ENCODE measurements at regions not wholly inside any gene's neighbourhood (a gene's known extent, or its start where the extent isn't known, plus 50 kb on each side); places are given as distances from the start of the nearest gene placed in this dataset.

DNA sequence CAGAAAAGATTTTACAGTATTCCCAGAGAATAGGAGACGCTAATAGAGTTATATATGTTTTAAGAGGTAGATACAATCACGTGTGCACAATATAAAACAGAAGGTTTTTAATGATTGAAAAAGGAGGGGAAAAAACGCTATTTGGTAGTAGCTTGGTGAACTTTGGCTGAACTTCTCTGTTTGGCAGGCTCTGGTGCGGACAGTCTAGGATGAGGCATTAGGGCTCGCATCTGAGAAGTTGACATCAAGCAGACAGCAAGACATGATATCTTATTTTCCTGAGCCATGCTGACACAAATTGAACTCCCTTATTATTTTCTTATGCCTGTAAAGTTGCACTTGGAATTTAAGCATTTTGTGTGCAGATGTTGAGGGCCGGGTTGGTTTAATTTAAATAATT is 176.6 kb downstream of the EN1 start:
- H3K27ac ChIP-seq, result no peak overlapping the region
- no peak for DNase-seq

DNA sequence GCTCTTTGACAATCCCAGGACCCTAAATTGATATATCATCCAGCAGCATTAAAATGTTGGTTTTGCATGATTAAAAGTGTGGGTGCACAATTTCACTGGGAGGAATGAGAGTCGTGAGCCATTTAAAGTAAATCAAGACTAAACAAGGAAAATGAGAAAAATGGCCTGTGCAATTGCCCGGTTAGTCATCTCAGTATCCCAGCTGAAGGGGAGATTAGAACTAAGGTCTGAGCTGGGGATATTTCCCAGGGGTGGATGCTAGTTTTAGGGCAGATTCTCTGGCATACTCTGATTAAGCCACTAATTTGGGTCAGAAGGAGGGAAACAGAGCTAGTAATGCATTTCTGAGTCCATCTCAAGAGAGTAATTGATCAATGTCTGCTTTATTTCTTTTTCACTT is 177.2 kb downstream of the EN1 start:
- H3K9me3 ChIP-seq (replicated peaks), result no peaks in the 10 kb centered on the region
- H3K27me3 ChIP-seq, result no peaks in the 10 kb centered on the region
- H3K27ac ChIP-seq, result no peak overlapping the region
- DNase-seq, result no peak
- H3K4me3 ChIP-seq, result no peak overlapping the region
- H3K4me1 ChIP-seq, result no peaks in the 10 kb centered on the region
- no peaks in the 10 kb centered on the region for H3K36me3 ChIP-seq

More for the DNA sequence above, 176.6 kb downstream of the EN1 start:
- Histone ChIP-seq H3K9me3 (replicated peaks) (no peaks in the 10 kb centered on the region), H3K4me3 (no peak overlapping the region), H3K4me1 (no peaks in the 10 kb centered on the region), H3K27me3 (no peaks in the 10 kb centered on the region), H3K36me3 (no peaks in the 10 kb centered on the region)

DNA sequence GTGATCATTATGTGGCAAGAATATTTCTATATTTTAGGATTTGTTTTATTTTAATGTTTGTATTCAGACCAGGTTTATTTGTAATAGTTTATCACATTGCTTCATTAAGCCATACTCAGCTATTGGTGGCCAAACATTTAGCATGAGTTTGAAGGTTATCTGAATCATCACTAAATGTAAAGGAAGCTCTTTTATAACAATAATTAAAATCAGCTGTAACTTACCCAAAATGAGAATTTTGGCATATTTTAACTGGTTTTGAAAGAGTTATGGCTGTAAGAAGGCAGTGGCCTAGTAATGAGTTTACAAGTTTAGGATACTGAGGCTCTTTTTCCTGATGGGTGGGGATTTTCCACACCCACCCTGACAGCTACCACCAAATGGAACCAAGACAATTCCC is 177.8 kb downstream of the EN1 start:
- H3K9me3 ChIP-seq (replicated peaks), result no peaks in the 10 kb centered on the region
- H3K27me3 ChIP-seq, result no peaks in the 10 kb centered on the region
- no peak overlapping the region for H3K27ac ChIP-seq
- H3K4me3 ChIP-seq, result no peak overlapping the region
- no peak for DNase-seq
- H3K36me3 ChIP-seq, result no peaks in the 10 kb centered on the region
- H3K4me1 ChIP-seq, result no peaks in the 10 kb centered on the region

DNA sequence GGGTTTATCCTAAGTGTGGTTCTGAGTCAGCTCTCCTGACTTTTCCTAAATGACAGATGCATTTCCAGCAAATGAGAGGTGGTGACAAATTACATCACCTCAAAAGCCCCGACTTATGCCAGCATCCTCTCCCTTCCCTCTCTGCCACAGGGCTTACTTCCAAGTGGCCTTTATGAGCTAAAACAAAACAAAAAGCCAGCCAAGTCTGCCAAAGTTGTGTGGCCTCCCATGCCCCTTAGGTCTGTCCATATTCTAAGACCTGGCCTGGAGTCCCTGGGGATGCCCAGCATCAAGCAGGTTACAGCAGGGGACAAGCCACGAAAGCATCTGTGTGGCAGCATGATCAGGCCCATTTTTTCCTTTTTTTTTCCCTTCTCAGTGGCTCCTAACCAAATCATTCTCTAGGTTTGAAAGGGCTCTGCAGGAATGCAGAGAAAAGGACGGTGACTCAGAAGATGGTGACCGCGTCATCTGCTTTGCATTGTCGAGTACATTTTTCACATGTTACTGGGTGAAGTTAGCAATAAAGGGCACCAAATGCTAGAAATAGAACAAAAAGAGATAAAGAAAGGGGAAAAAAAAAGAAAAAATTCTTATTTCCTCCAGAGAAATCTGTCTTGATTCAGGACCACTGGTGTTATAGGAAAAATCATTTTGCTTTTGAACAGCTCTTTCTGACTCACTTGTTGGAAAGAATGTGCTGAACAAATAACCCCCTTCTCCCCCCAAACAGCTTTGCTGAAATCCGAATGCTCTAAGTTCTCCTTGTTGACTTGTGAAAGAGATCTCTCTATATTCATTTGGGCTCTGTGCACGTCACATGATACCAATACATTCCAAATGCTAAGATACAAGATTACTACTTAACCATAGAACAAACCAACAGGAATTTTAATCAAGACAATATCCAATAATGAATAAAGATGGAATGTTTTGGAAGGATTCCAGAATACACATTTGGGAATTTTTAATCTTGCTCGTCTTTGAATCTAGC is 178.7 kb downstream of the EN1 start:
- DNase-seq, result no peak
- H3K4me3 ChIP-seq, result no peak overlapping the region

DNA sequence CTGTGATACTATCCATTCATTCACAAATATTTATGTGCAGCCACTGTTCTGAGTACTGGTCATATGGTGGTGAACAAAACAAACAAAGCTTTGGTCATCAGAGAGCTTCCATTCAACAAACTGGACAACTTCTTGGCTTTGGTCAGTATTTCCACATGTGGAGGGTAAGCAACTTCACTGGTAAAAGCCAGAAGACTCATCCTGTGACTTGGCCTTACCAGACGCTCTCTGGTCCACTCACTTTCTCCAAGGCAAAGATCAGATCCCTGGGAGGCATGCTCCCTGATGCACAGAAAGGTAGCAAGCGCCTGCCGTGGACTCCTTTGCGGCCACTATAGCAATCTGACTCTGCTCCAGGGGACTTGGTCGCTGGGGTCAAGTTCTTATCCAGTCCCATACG is 179.5 kb downstream of the EN1 start:
- H3K27ac ChIP-seq, result no peak overlapping the region
- DNase-seq, result no peak
- H3K4me3 ChIP-seq, result no peak overlapping the region
- H3K36me3 ChIP-seq, result no peaks in the 10 kb centered on the region
- no peaks in the 10 kb centered on the region for H3K9me3 ChIP-seq (replicated peaks)
- no peaks in the 10 kb centered on the region for H3K4me1 ChIP-seq
- no peaks in the 10 kb centered on the region for H3K27me3 ChIP-seq

More for the DNA sequence above, 178.7 kb downstream of the EN1 start:
- Histone ChIP-seq H3K36me3 (no peaks in the 10 kb centered on the region), H3K27ac (no peak overlapping the region), H3K9me3 (replicated peaks) (no peaks in the 10 kb centered on the region), H3K4me1 (no peaks in the 10 kb centered on the region), H3K27me3 (no peaks in the 10 kb centered on the region)

DNA sequence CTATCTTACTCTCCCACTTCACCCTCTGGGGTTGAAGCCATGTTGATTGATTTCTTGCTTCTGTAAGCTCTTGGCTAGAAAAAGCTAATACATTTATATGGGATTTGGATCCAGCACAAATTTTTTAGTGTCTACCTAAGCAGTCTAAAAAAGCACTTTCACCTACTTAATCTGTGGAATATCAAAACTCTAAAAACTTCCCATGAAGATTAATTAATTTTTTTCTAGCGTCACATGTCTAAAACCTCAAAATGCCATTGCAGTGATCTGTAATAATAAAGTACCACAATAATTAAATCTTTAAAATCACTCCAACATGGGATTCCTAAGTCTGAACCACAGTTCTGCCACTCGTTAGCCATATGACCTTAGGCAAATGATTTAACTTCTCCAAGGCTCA is 180.1 kb downstream of the EN1 start:
- Histone ChIP-seq H3K27ac (no peak overlapping the region), H3K27me3 (no peaks in the 10 kb centered on the region)

DNA sequence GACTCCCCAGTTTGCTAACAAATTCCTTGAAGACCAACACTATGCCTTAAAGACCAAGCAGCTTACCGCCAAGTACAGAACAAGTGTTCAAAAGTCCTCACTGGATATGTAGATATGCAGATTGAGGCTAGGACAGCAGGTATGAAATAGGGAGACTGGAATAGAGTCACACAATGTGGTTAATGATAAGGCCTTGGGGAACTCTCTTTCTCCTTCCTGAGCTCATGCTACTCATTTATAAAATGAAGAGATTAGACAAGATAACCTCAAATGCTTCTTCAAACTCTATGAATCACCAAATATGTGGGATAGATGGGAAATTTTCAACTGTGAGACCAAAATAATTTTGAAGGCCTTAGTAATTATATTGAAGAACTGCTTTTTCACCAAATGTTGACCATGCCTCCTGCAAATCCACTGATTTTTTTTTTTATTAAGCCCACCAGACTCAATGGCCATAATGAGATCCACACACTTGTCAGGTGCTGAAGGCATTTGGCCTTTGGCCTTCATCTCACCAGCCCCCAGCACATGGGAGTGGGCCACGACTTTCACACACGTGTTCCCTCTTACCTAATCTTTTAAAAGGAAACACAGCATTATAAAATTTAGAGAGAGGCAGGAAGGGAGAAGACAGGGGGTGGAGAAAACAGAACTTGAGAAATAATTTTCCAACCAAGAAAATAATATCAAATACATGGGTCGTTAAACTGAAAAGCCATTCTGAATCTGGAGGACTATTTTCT is 181.5 kb downstream of the EN1 start:
- no peak for DNase-seq
- H3K9me3 ChIP-seq (replicated peaks), result no peaks in the 10 kb centered on the region
- no peaks in the 10 kb centered on the region for H3K27me3 ChIP-seq
- H3K36me3 ChIP-seq, result no peaks in the 10 kb centered on the region
- H3K4me1 ChIP-seq, result no peaks in the 10 kb centered on the region
- H3K4me3 ChIP-seq, result no peak overlapping the region
- H3K27ac ChIP-seq, result no peak overlapping the region

More for the DNA sequence above, 180.1 kb downstream of the EN1 start:
- no peak overlapping the region for H3K4me3 ChIP-seq
- DNase-seq, result no peak
- no peaks in the 10 kb centered on the region for H3K36me3 ChIP-seq
- H3K9me3 ChIP-seq (replicated peaks), result no peaks in the 10 kb centered on the region
- H3K4me1 ChIP-seq, result no peaks in the 10 kb centered on the region

DNA sequence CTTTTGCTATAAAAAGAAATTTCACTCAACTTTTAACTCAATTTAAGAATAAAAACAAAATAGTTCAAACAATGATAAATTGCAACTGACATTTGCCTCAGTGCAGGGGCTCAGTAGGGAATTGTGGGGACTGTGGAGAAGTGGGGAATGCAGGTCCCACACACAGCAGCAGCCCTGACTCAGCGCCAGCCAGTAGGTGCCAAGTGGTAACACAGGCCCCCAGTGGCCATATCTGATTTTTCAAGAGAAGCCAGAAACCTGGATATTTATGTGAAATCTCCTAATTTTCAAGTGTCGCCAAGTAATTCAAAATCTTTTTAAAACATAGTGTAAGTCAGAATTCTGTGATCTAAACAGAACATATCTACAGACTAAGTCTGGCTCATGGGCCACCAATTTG is 186.3 kb downstream of the EN1 start:
- no peak overlapping the region for H3K4me3 ChIP-seq

DNA sequence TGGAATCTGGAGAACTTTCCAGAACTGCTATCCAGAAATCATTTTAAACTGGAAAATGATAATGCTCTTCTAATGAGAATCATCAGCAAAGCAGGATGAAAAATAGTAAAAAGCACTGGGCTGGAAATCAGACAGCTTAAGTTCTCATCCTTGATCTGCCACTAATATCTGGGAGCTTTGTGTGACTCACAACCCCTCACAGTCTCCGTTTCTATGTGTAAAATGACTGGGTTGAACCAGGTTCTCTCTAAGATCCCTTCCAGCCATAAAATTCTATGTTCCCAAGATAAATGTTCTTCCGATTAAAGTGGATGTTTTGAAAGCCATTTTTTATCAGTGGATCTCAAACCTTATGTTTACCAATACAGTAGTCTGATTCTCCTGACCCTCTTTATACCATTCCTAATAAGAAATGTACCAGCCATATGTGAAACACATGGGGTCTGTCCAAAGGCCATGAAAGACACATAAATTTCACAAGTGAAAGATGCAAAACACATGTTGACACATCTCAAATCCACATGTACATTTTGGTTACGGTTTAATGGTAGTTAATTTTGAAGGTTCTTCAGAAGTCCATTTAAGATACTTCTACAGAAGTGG is 188.8 kb downstream of the EN1 start:
- H3K27ac ChIP-seq, result no peak overlapping the region
- no peaks in the 10 kb centered on the region for H3K36me3 ChIP-seq
- no peaks in the 10 kb centered on the region for H3K27me3 ChIP-seq
- no peak overlapping the region for H3K4me3 ChIP-seq
- no peaks in the 10 kb centered on the region for H3K4me1 ChIP-seq
- no peaks in the 10 kb centered on the region for H3K9me3 ChIP-seq (replicated peaks)
- DNase-seq, result no peak

More for the DNA sequence above, 186.3 kb downstream of the EN1 start:
- no peaks in the 10 kb centered on the region for H3K9me3 ChIP-seq (replicated peaks)
- no peak overlapping the region for H3K27ac ChIP-seq
- no peaks in the 10 kb centered on the region for H3K4me1 ChIP-seq
- DNase-seq, result no peak
- H3K27me3 ChIP-seq, result no peaks in the 10 kb centered on the region
- H3K36me3 ChIP-seq, result no peaks in the 10 kb centered on the region

DNA sequence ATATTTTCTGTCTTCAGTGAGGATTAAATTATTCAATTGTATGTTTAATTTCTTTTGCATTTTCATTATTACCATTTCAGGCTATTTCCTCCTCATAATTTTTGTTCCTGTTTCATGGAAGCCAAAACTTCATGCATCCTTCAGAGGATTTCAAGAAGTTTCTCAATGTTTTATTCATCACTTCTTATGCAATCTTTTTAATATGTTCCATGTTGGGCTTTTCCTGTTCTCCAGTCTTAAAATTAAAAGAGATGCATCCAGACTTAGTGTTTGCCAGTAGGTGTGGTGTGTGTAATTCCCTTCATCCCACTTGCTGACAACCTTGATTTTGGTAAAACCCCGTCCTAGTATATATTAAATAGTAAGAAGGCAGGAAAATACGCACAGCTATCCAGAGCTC is 190.0 kb downstream of the EN1 start:
- no peak overlapping the region for H3K4me3 ChIP-seq
- H3K27me3 ChIP-seq, result no peaks in the 10 kb centered on the region
- no peaks in the 10 kb centered on the region for H3K9me3 ChIP-seq (replicated peaks)
- H3K4me1 ChIP-seq, result no peaks in the 10 kb centered on the region
- no peak for DNase-seq
- H3K27ac ChIP-seq, result no peak overlapping the region
- no peaks in the 10 kb centered on the region for H3K36me3 ChIP-seq

DNA sequence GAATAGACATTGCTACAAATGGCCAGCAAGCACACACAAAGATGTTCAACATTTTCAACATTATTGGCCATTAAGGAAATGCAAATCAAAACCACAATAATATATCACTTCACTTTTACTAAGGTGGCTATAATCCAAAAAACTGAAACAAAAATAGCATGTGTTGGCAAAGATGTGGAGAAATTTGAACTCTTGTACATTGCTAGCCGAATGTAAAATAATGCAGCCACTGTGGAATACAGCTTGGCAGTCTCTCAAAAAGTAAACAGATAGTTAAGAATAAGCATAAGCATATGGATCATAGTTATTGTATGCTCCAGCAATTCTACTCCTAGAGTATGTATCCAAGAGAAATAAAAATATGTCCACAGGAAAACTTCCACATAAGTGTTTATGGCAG is 192.5 kb downstream of the EN1 start:
- DNase-seq, result no peak
- no peaks in the 10 kb centered on the region for H3K9me3 ChIP-seq (replicated peaks)

DNA sequence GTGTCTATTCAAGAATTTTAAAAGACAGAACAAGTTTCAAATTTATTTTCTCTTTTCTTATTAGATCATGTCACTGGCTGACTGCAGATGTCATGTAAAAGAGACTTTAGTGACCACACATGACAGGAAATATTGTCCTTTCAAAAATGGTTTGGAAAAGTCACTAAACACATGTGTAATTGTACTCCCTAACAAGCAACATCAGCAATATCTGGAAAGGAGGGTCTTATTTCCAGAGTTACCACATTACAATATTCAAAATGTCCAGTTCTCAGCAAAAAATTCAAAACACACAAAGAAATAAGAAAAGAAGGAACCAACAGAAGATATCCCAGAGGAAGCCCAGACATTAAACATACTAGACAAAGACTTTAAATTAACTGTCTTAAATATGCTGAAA is 197.1 kb downstream of the EN1 start:
- Histone ChIP-seq H3K27me3 (no peaks in the 10 kb centered on the region), H3K27ac (no peak overlapping the region), H3K4me3 (no peak overlapping the region), H3K9me3 (replicated peaks) (no peaks in the 10 kb centered on the region), H3K36me3 (no peaks in the 10 kb centered on the region), H3K4me1 (no peaks in the 10 kb centered on the region)
- no peak for DNase-seq

More for the DNA sequence above, 192.5 kb downstream of the EN1 start:
- H3K27me3 ChIP-seq, result no peaks in the 10 kb centered on the region
- H3K36me3 ChIP-seq, result no peaks in the 10 kb centered on the region
- H3K4me3 ChIP-seq, result no peak overlapping the region
- no peak overlapping the region for H3K27ac ChIP-seq
- no peaks in the 10 kb centered on the region for H3K4me1 ChIP-seq

DNA sequence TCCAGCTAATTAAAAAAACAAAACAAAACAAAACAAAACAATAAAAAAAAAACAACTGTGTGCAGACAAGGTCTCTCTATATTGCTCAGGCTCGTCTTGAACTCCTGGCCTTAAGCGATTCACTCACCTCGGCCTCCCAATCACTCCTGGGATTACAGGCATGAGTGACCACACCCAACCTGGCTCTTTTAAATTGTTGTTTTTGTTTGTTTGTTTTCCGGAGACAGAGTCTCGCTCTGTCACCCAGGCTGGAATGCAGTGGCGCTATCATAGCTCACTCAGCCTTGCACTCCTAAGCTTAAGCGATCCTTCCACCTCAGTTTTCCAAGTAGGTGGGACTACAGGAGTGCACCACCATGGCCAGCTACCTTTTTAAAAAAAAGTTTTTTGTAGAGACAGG is 201.6 kb downstream of the EN1 start:
- Histone ChIP-seq H3K4me1 (no peaks in the 10 kb centered on the region), H3K4me3 (no peak overlapping the region), H3K27me3 (no peaks in the 10 kb centered on the region), H3K9me3 (replicated peaks) (no peaks in the 10 kb centered on the region), H3K36me3 (no peaks in the 10 kb centered on the region), H3K27ac (no peak overlapping the region)
- DNase-seq, result no peak

DNA sequence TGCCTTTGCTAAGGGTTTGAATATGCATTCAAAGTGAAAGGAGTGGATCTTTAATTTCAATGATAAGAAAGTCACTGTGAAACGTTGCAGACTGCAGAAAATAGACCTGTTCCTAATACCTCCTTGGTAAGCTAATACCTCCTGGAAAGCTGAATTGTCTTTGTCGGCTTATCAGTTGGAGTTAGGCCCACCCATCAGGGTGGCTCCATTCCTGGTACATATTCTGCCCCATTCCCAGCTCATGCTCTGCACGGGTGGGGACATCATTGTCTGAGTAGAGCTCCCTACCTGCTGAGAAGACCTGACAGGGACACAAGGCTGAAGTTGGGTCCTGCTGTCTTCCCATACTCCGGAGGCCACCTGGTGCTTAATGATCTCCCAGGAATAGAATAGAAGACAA is 203.3 kb downstream of the EN1 start:
- H3K36me3 ChIP-seq, result no peaks in the 10 kb centered on the region
- DNase-seq, result no peak
- no peaks in the 10 kb centered on the region for H3K4me1 ChIP-seq
- no peaks in the 10 kb centered on the region for H3K9me3 ChIP-seq (replicated peaks)
- H3K27me3 ChIP-seq, result no peaks in the 10 kb centered on the region
- H3K4me3 ChIP-seq, result no peak overlapping the region
- no peak overlapping the region for H3K27ac ChIP-seq

DNA sequence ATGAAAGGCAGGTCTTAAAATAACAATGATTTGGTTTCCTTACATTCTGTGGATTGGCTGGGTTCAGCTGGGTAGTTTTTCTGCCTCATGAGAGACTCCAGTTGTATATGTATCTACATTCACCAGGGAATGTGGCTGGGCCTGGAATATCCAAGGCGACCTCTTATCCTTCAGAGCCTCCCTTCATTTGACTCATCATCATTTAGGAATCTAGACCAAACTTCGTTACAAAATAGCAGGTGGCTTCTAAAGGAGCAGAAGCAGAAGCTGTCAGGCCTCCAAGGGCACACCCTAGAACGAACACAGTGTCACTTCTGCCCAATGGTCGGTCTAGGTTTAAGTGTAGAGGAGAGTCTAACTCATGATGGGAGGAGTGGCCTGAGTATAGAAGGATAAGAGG is 204.2 kb downstream of the EN1 start:
- no peak overlapping the region for H3K27ac ChIP-seq
- no peaks in the 10 kb centered on the region for H3K27me3 ChIP-seq
- no peaks in the 10 kb centered on the region for H3K4me1 ChIP-seq
- H3K9me3 ChIP-seq (replicated peaks), result no peaks in the 10 kb centered on the region
- no peaks in the 10 kb centered on the region for H3K36me3 ChIP-seq
- no peak overlapping the region for H3K4me3 ChIP-seq
- DNase-seq, result no peak

All from SJCRH30 (cell line).